ENCODE measurements at regions not wholly inside any gene's neighbourhood (a gene's known extent, or its start where the extent isn't known, plus 50 kb on each side); places are given as distances from the start of the nearest gene placed in this dataset.
A peak's percentile ranks its signal among the peaks of the same experiment; 100 is the strongest.

- Histone ChIP-seq H3K27ac (no peak overlapping the region), H3K4me3 (no peak overlapping the region), H3K27me3 (no peaks in the 10 kb centered on the region), H3K4me1 (peaks cover 0 to 6% (median 0%) of the 10 kb centered on the region in 3 donors), H3K36me3 (no peaks in the 10 kb centered on the region), H3K9me3 (no peaks in the 10 kb centered on the region)
- 97% methylated on average over 4 of the region's 4 CpGs for WGBS, 2 donors
- FAIRE-seq, result no peak
- ATAC-seq, result no peak
- TF ChIP-seq CTCF (IDR thresholded peaks at IDR 0.05), result no peak
- DNase-seq, result peak in 1 of 6 donors; percentile 44
- intact Hi-C loops (cut with DNase I), result no loop called here
Measured at GRCh38 chr2:96430394-96430988, 74.7 kb downstream of the NEURL3 start.

- 60 to 65% methylated on average over 1 of the region's 1 CpG for WGBS, 2 donors
- Histone ChIP-seq H3K4me3 (no peak overlapping the region), H3K27me3 (no peaks in the 10 kb centered on the region), H3K9me3 (no peaks in the 10 kb centered on the region), H3K36me3 (no peaks in the 10 kb centered on the region), H3K27ac (no peak overlapping the region), H3K4me1 (peaks cover 0 to 6% (median 0%) of the 10 kb centered on the region in 3 donors)
- intact Hi-C loops (cut with DNase I), result no loop called here
- DNase-seq (peak in 1 of 6 donors; percentile 11), ATAC-seq (peak in 3 of 4 donors; percentile 22 to 75 (median 59)), FAIRE-seq (no peak)
- TF ChIP-seq CTCF (IDR thresholded peaks at IDR 0.05), result no peak
Measured at GRCh38 chr2:96427917-96428316, 77.2 kb downstream of the NEURL3 start.

- Histone ChIP-seq H3K9me3 (no peaks in the 10 kb centered on the region), H3K27ac (no peak overlapping the region), H3K4me1 (peaks cover 0 to 6% (median 0%) of the 10 kb centered on the region in 3 donors), H3K36me3 (no peaks in the 10 kb centered on the region), H3K4me3 (no peak overlapping the region), H3K27me3 (no peaks in the 10 kb centered on the region)
- no peak for FAIRE-seq
- WGBS, 2 donors, result 60 to 72% methylated on average over 4 of the region's 4 CpGs
- intact Hi-C loops (cut with DNase I), result no loop called here
- no peak for TF ChIP-seq CTCF (IDR thresholded peaks at IDR 0.05)
- no peak for DNase-seq
- ATAC-seq, result no peak
Measured at GRCh38 chr2:96427169-96427568, 78.0 kb downstream of the NEURL3 start.

- Histone ChIP-seq H3K27me3 (no peaks in the 10 kb centered on the region), H3K4me3 (no peak overlapping the region), H3K4me1 (no peaks in the 10 kb centered on the region), H3K27ac (no peak overlapping the region), H3K9me3 (no peaks in the 10 kb centered on the region), H3K36me3 (no peaks in the 10 kb centered on the region)
- ATAC-seq (no peak), FAIRE-seq (no peak), DNase-seq (no peak)
- no peak for TF ChIP-seq CTCF (IDR thresholded peaks at IDR 0.05)
- intact Hi-C loops (cut with DNase I), result no loop called here
- 58 to 71% methylated on average over 2 of the region's 2 CpGs for WGBS, 2 donors
Measured at GRCh38 chr2:96423828-96424227, 81.3 kb downstream of the NEURL3 start.

All from pancreas (tissue), 10 donors.